Endothelial cell of umbilical vein (primary cell): ENCODE measurements at regions not wholly inside any gene's neighbourhood (a gene's known extent, or its start where the extent isn't known, plus 50 kb on each side); places are given as distances from the start of the nearest gene placed in this dataset.

ENCODE experiments used
- BruUV-seq: library from RNA; stranded (reverse); fragments of 400-500 nt; replicated peaks from 2 replicates; lab custom pipeline; 2021; lab: Mats Ljungman, UMichigan
- CTCF ChIA-PET: fragments of 300-600, 350-600 bp; sonication (Branson Sonifier 250); formaldehyde crosslinking; loops from one replicate; lab custom pipeline; 2021; ENCODE audit warnings: antibody characterized with exemption, inconsistent platforms; lab: Charles Lee
- POLR2A ChIA-PET: fragments of 300-600, 350-600 bp; sonication (Branson Sonifier 250); formaldehyde crosslinking; loops from one replicate; lab custom pipeline; 2021; ENCODE audit warnings: antibody characterized with exemption, inconsistent platforms; lab: Charles Lee
- DNase-seq: peaks from one replicate; pipeline ENCODE4 v3.0.0-alpha.2; 2011; ENCODE audit warnings: low read depth, low spot score
- FAIRE-seq: peaks from 2 replicates; lab custom pipeline; 2011; peaks lifted over from hg19 to GRCh38; lab: Jason Lieb, UNC
- H2AFZ ChIP-seq: 2 replicates; pipeline ENCODE4 v1.6.0; 2012; ENCODE audit warnings: low read depth, low read length, control low read depth, inconsistent platforms
- H3K27ac ChIP-seq: 2 replicates; pipeline ENCODE4 v1.5.1; 2011; ENCODE audit warnings: low read depth, mild to moderate bottlenecking, control low read depth, low read length, moderate library complexity; ENCODE audit not compliant: insufficient read depth
- H3K27me3 ChIP-seq, 2 experiments: 2 replicates each; pipeline versions ENCODE4 v1.6.0 to v1.6.1; 2011; ENCODE audit warnings: low read length in 2 of 2, mixed read lengths in 1 of 2; ENCODE audit not compliant: control insufficient read depth in 2 of 2, insufficient read depth in 2 of 2
- H3K36me3 ChIP-seq, 2 experiments: 2 replicates in 1 of 2; 3 replicates in 1 of 2; pipeline ENCODE4 v1.5.1; 2011; ENCODE audit warnings: low read length in 2 of 2, mild to moderate bottlenecking in 1 of 2, moderate library complexity in 1 of 2; ENCODE audit not compliant: control insufficient read depth in 2 of 2, insufficient read depth in 2 of 2; ENCODE audit errors: extremely low read depth in 1 of 2
- H3K4me1 ChIP-seq: 3 replicates; pipeline ENCODE4 v1.5.1; 2011; ENCODE audit warnings: mild to moderate bottlenecking, low read length; ENCODE audit not compliant: control insufficient read depth, insufficient read depth; ENCODE audit errors: extremely low read depth
- H3K4me2 ChIP-seq: 2 replicates; pipeline ENCODE4 v1.6.1; 2011; ENCODE audit warnings: low read length, control low read depth, mixed read lengths; ENCODE audit not compliant: insufficient read depth
- H3K4me3 ChIP-seq, 3 experiments: fragments of 200-600 bp in 1 of 3; sonication (generic), shearing (Covaris generic) in 1 of 3; replicated peaks in 1 of 3; 2 replicates each; pipeline ENCODE4 v1.5.1; 2011 to 2016; ENCODE audit warnings: control low read depth in 3 of 3, low read length in 3 of 3, mild to moderate bottlenecking in 2 of 3, inconsistent platforms in 1 of 3, low read depth in 1 of 3, moderate library complexity in 1 of 3; ENCODE audit not compliant: insufficient read depth in 1 of 3
- H3K79me2 ChIP-seq: 2 replicates; pipeline ENCODE4 v1.6.0; 2012; ENCODE audit warnings: low read length, inconsistent platforms; ENCODE audit not compliant: control insufficient read depth, insufficient read depth
- H3K9ac ChIP-seq: replicated peaks from 2 replicates; pipeline ENCODE3; 2011; ENCODE audit warnings: low read length, control low read depth; ENCODE audit not compliant: insufficient read depth; ENCODE audit errors: extremely low read depth
- H3K9me1 ChIP-seq: replicated peaks from 3 replicates; pipeline ENCODE4 v1.6.0; 2011; ENCODE audit warnings: mild to moderate bottlenecking, low read length; ENCODE audit not compliant: control insufficient read depth, insufficient read depth; ENCODE audit errors: extremely low read depth
- H3K9me3 ChIP-seq: replicated peaks from 2 replicates; pipeline ENCODE4 v1.5.1; 2012; ENCODE audit warnings: low read length, inconsistent platforms; ENCODE audit not compliant: control insufficient read depth, insufficient read depth
- H4K20me1 ChIP-seq: replicated peaks from 2 replicates; pipeline ENCODE3; 2011; ENCODE audit warnings: mild to moderate bottlenecking, low read length; ENCODE audit not compliant: control insufficient read depth, insufficient read depth; ENCODE audit errors: extremely low read depth
- CTCF ChIP-seq, 2 donors: IDR thresholded peaks; 1 replicate in 1 of 2; 2 replicates in 1 of 2; pipeline ENCODE4 v1.5.1; 2011; ENCODE audit warnings: low read length in 2 of 2, mild to moderate bottlenecking in 2 of 2, moderate library complexity in 2 of 2, control low read depth in 1 of 2, inconsistent platforms in 1 of 2, low read depth in 1 of 2; ENCODE audit not compliant: insufficient read depth in 1 of 2; ENCODE audit errors: extremely low read depth in 1 of 2
- EZH2 ChIP-seq: IDR thresholded peaks from 2 replicates; pipeline ENCODE4 v1.6.1; 2012; ENCODE audit warnings: borderline replicate concordance, low read depth, mild to moderate bottlenecking, moderate library complexity, low read length, inconsistent platforms; ENCODE audit not compliant: severe bottlenecking
- FOS ChIP-seq: IDR thresholded peaks from 2 replicates; pipeline ENCODE4 v1.6.1; 2011; ENCODE audit warnings: mild to moderate bottlenecking, low read length, moderate library complexity, borderline replicate concordance; ENCODE audit not compliant: insufficient read depth
- GATA2 ChIP-seq: IDR thresholded peaks from 2 replicates; pipeline ENCODE4 v1.7.0; 2011; ENCODE audit warnings: low read depth, mild to moderate bottlenecking, moderate library complexity, mixed read lengths, low read length; ENCODE audit not compliant: insufficient read length, insufficient read depth
- JUN ChIP-seq: IDR thresholded peaks from 2 replicates; pipeline ENCODE4 v1.6.1; 2011; ENCODE audit warnings: borderline replicate concordance, low read depth; ENCODE audit not compliant: insufficient read length, insufficient read depth
- MAX ChIP-seq: IDR thresholded peaks from 2 replicates; pipeline ENCODE4 v1.6.1; 2011; ENCODE audit not compliant: insufficient read depth, insufficient read length
- MYC ChIP-seq: IDR thresholded peaks from one replicate; pipeline ENCODE4 v1.6.1; 2011; ENCODE audit warnings: mild to moderate bottlenecking, low read depth, low read length
- POLR2A ChIP-seq: IDR thresholded peaks from 2 replicates; pipeline ENCODE4 v1.6.1; 2012; ENCODE audit warnings: low read depth, mild to moderate bottlenecking, control low read depth, low read length
- POLR2AphosphoS5 ChIP-seq: IDR thresholded peaks from 2 replicates; pipeline ENCODE4 v1.6.1; 2012; ENCODE audit warnings: low read depth, mild to moderate bottlenecking, control low read depth, low read length, moderate library complexity; ENCODE audit not compliant: insufficient read depth
- dilution Hi-C: fragments of 300-500 bp; cut with MboI; formaldehyde crosslinking; loops from one replicate; pipeline ENCODE4 v1.15.0; 2019; ENCODE audit warnings: low sequenced_read_pairs; ENCODE audit not compliant: extremely low pct_ligation_motif_present
- intact Hi-C: fragments of 100-400 bp; cut with micrococcal nuclease; formaldehyde crosslinking; loops from one replicate; pipeline ENCODE4 v1.10.0; 2022

DNA sequence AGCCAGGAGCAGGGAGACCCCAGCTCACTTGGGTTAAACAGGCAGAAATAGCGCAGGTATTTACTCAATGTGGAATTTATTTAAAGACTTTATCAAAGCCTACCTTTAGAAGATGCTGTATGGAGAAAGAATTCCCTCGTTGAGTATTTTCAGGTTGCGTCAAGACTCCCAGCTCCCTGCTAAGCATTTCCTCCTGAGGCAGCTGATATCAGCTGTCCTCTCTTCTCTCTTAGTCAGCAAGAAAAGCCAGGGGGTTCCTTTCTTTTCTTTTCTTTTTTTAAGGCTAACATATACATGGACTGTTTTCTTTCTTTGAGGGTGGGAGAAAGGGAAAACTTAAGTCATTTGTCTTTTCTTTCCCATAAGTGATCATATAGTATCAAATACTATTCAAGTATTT lies 125.8 kb upstream of the POU2AF2 start:
- no peak for DNase-seq
- no peaks in the 10 kb centered on the region for H3K79me2 ChIP-seq
- intact Hi-C loops = no loop called here
- H4K20me1 ChIP-seq = no peaks in the 10 kb centered on the region
- BruUV-seq = no TSS peak
- FAIRE-seq = no peak
- H3K9ac ChIP-seq = no peak overlapping the region
- ChIA-PET CTCF (no interaction called here), POLR2A (no interaction called here)
- H3K9me1 ChIP-seq = no peaks in the 10 kb centered on the region
- no peak overlapping the region for H3K4me3 ChIP-seq
- H3K4me2 ChIP-seq = no peak overlapping the region
- TF ChIP-seq CTCF (IDR thresholded peaks at IDR 0.05; ENCODE audit: extremely low read depth in 1 of 2, insufficient read depth in 1 of 2, low read depth in 1 of 2, low read length in 2 of 2) (no peak), GATA2 (no peak), JUN (no peak), EZH2 (no peak), MYC (no peak), POLR2AphosphoS5 (no peak), POLR2A (no peak), FOS (no peak), MAX (no peak)
- no peaks in the 10 kb centered on the region for H3K36me3 ChIP-seq
- H2AFZ ChIP-seq = no peak overlapping the region
- no peaks in the 10 kb centered on the region for H3K27me3 ChIP-seq
- dilution Hi-C loops = no loop called here
- H3K4me1 ChIP-seq = no peaks in the 10 kb centered on the region
- no peak overlapping the region for H3K27ac ChIP-seq
- H3K9me3 ChIP-seq = no peaks in the 10 kb centered on the region
